ENCODE measurements at regions not wholly inside any gene's neighbourhood (a gene's known extent, or its start where the extent isn't known, plus 50 kb on each side); places are given as distances from the start of the nearest gene placed in this dataset.

- Histone ChIP-seq H3K36me3 (ENCODE audit: control insufficient read depth, low read depth, low read length) (no peaks in the 10 kb centered on the region), H3K9me3 (ENCODE audit: control insufficient read depth, low read depth, low read length) (no peaks in the 10 kb centered on the region), H3K27ac (ENCODE audit: low read length) (no peak overlapping the region), H3K27me3 (ENCODE audit: control insufficient read depth, insufficient read depth, low read length) (no peaks in the 10 kb centered on the region), H3K4me1 (ENCODE audit: control insufficient read depth, low read depth, low read length) (no peaks in the 10 kb centered on the region), H3K9ac (ENCODE audit: low read length) (no peak overlapping the region), H3K4me3 (ENCODE audit: low read length) (no peak overlapping the region)
These were observed 294.3 kb upstream of the MAN1A1 start for GRCh38 chr6:119643876-119644275.

- Histone ChIP-seq H3K36me3 (ENCODE audit: control insufficient read depth, low read depth, low read length) (no peaks in the 10 kb centered on the region), H3K27ac (ENCODE audit: low read length) (no peak overlapping the region), H3K4me3 (ENCODE audit: low read length) (no peak overlapping the region), H3K27me3 (ENCODE audit: control insufficient read depth, insufficient read depth, low read length) (no peaks in the 10 kb centered on the region), H3K4me1 (ENCODE audit: control insufficient read depth, low read depth, low read length) (peaks cover 6% of the 10 kb centered on the region), H3K9ac (ENCODE audit: low read length) (no peak overlapping the region), H3K9me3 (ENCODE audit: control insufficient read depth, low read depth, low read length) (no peaks in the 10 kb centered on the region)
These were observed 288.2 kb upstream of the MAN1A1 start for GRCh38 chr6:119637768-119638167.

- Histone ChIP-seq H3K4me3 (ENCODE audit: low read length) (no peak overlapping the region), H3K9ac (ENCODE audit: low read length) (no peak overlapping the region), H3K27me3 (ENCODE audit: control insufficient read depth, insufficient read depth, low read length) (no peaks in the 10 kb centered on the region), H3K36me3 (ENCODE audit: control insufficient read depth, low read depth, low read length) (no peaks in the 10 kb centered on the region), H3K4me1 (ENCODE audit: control insufficient read depth, low read depth, low read length) (peaks cover 6% of the 10 kb centered on the region), H3K27ac (ENCODE audit: low read length) (no peak overlapping the region), H3K9me3 (ENCODE audit: control insufficient read depth, low read depth, low read length) (no peaks in the 10 kb centered on the region)
These were observed 286.5 kb upstream of the MAN1A1 start for GRCh38 chr6:119636060-119636459.

GRCh38 chr6:119633461-119633860, 283.9 kb upstream of the MAN1A1 start:
- Histone ChIP-seq H3K9me3 (ENCODE audit: control insufficient read depth, low read depth, low read length) (no peaks in the 10 kb centered on the region), H3K9ac (ENCODE audit: low read length) (no peak overlapping the region), H3K27ac (ENCODE audit: low read length) (no peak overlapping the region), H3K36me3 (ENCODE audit: control insufficient read depth, low read depth, low read length) (no peaks in the 10 kb centered on the region), H3K27me3 (ENCODE audit: control insufficient read depth, insufficient read depth, low read length) (no peaks in the 10 kb centered on the region), H3K4me1 (ENCODE audit: control insufficient read depth, low read depth, low read length) (peaks cover 6% of the 10 kb centered on the region), H3K4me3 (ENCODE audit: low read length) (no peak overlapping the region)

GRCh38 chr6:119630561-119631192, 281.1 kb upstream of the MAN1A1 start:
- Histone ChIP-seq H3K9ac (ENCODE audit: low read length) (no peak overlapping the region), H3K27me3 (ENCODE audit: control insufficient read depth, insufficient read depth, low read length) (no peaks in the 10 kb centered on the region), H3K27ac (ENCODE audit: low read length) (no peak overlapping the region), H3K9me3 (ENCODE audit: control insufficient read depth, low read depth, low read length) (no peaks in the 10 kb centered on the region), H3K4me1 (ENCODE audit: control insufficient read depth, low read depth, low read length) (no peaks in the 10 kb centered on the region), H3K36me3 (ENCODE audit: control insufficient read depth, low read depth, low read length) (no peaks in the 10 kb centered on the region), H3K4me3 (ENCODE audit: low read length) (no peak overlapping the region)

- Histone ChIP-seq H3K9ac (ENCODE audit: low read length) (no peak overlapping the region), H3K36me3 (ENCODE audit: control insufficient read depth, low read depth, low read length) (no peaks in the 10 kb centered on the region), H3K4me3 (ENCODE audit: low read length) (no peak overlapping the region), H3K4me1 (ENCODE audit: control insufficient read depth, low read depth, low read length) (no peaks in the 10 kb centered on the region), H3K27ac (ENCODE audit: low read length) (no peak overlapping the region), H3K27me3 (ENCODE audit: control insufficient read depth, insufficient read depth, low read length) (no peaks in the 10 kb centered on the region), H3K9me3 (ENCODE audit: control insufficient read depth, low read depth, low read length) (no peaks in the 10 kb centered on the region)
These were observed 279.4 kb upstream of the MAN1A1 start for GRCh38 chr6:119628691-119629594.

- Histone ChIP-seq H3K4me1 (ENCODE audit: control insufficient read depth, low read depth, low read length) (peaks cover 2% of the 10 kb centered on the region), H3K36me3 (ENCODE audit: control insufficient read depth, low read depth, low read length) (no peaks in the 10 kb centered on the region), H3K9ac (ENCODE audit: low read length) (no peak overlapping the region), H3K27ac (ENCODE audit: low read length) (no peak overlapping the region), H3K27me3 (ENCODE audit: control insufficient read depth, insufficient read depth, low read length) (no peaks in the 10 kb centered on the region), H3K4me3 (ENCODE audit: low read length) (no peak overlapping the region), H3K9me3 (ENCODE audit: control insufficient read depth, low read depth, low read length) (no peaks in the 10 kb centered on the region)
These were observed 278.5 kb upstream of the MAN1A1 start for GRCh38 chr6:119627908-119628669.

- H3K27ac ChIP-seq (ENCODE audit: low read length), result no peak overlapping the region
- no peaks in the 10 kb centered on the region for H3K27me3 ChIP-seq (ENCODE audit: control insufficient read depth, insufficient read depth, low read length)
- no peak overlapping the region for H3K4me3 ChIP-seq (ENCODE audit: low read length)
- no peak overlapping the region for H3K9ac ChIP-seq (ENCODE audit: low read length)
- H3K36me3 ChIP-seq (ENCODE audit: control insufficient read depth, low read depth, low read length), result no peaks in the 10 kb centered on the region
- peaks cover 13% of the 10 kb centered on the region for H3K4me1 ChIP-seq (ENCODE audit: control insufficient read depth, low read depth, low read length)
- no peaks in the 10 kb centered on the region for H3K9me3 ChIP-seq (ENCODE audit: control insufficient read depth, low read depth, low read length)
These were observed 277.5 kb upstream of the MAN1A1 start for GRCh38 chr6:119626884-119627619.

GRCh38 chr6:119620846-119621555, 271.4 kb upstream of the MAN1A1 start:
- Histone ChIP-seq H3K4me3 (ENCODE audit: low read length) (no peak overlapping the region), H3K36me3 (ENCODE audit: control insufficient read depth, low read depth, low read length) (no peaks in the 10 kb centered on the region), H3K27ac (ENCODE audit: low read length) (no peak overlapping the region), H3K27me3 (ENCODE audit: control insufficient read depth, insufficient read depth, low read length) (no peaks in the 10 kb centered on the region), H3K9me3 (ENCODE audit: control insufficient read depth, low read depth, low read length) (no peaks in the 10 kb centered on the region), H3K9ac (ENCODE audit: low read length) (no peak overlapping the region), H3K4me1 (ENCODE audit: control insufficient read depth, low read depth, low read length) (peaks cover 13% of the 10 kb centered on the region)

GRCh38 chr6:119614138-119614537, 264.6 kb upstream of the MAN1A1 start:
- no peaks in the 10 kb centered on the region for H3K27me3 ChIP-seq (ENCODE audit: control insufficient read depth, insufficient read depth, low read length)
- H3K9ac ChIP-seq (ENCODE audit: low read length), result no peak overlapping the region
- H3K27ac ChIP-seq (ENCODE audit: low read length), result no peak overlapping the region
- H3K36me3 ChIP-seq (ENCODE audit: control insufficient read depth, low read depth, low read length), result no peaks in the 10 kb centered on the region
- peaks cover 6% of the 10 kb centered on the region for H3K4me1 ChIP-seq (ENCODE audit: control insufficient read depth, low read depth, low read length)
- no peaks in the 10 kb centered on the region for H3K9me3 ChIP-seq (ENCODE audit: control insufficient read depth, low read depth, low read length)
- no peak overlapping the region for H3K4me3 ChIP-seq (ENCODE audit: low read length)
